Renal pelvis (tissue), 1 donor: ENCODE measurements at regions not wholly inside any gene's neighbourhood (a gene's known extent, or its start where the extent isn't known, plus 50 kb on each side); places are given as distances from the start of the nearest gene placed in this dataset.
A peak's percentile ranks its signal among the peaks of the same experiment; 100 is the strongest.

ENCODE experiments used
- DNase-seq: peaks from one replicate; pipeline ENCODE4 v3.0.0-alpha.2; 2013

DNA sequence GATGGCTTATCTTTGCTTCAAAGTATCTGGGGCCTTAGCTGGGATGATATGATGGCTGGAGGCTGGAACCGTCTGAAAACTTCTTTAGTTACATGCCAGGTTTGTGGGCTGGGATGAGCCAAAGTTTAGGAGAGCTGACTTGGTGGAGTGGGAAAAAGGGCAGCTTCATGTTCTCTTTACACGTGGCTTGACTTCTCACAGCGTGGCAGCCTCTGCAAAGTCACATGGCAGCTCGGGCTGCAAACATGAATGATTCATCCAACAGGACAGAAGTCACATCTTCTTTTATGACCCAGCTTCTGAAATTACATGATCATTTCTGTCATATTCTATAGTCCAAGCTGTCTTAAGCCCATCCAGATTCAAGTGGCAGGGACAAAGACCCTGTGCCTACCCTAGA, 176.0 kb downstream of the OLFM4 start:
- no peak for DNase-seq

DNA sequence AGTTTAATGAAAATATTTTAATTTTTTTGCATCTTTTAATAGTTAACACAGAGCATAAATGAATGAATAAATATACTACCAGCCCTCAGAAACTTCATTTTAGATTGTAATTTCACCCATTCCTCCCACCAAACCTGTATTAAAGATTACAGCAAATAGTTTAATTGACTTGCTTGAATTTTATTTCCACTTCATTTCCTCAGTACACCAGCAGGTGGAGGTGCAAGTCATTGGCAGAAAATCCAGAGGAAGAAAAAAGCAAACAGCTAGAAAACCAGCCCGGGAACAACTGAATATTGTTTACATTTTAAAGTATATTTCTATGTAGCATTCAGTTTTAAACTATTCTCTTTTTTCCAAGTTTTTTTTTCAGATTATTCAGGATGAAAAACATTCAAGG, 177.8 kb downstream of the OLFM4 start:
- no peak for DNase-seq

DNA sequence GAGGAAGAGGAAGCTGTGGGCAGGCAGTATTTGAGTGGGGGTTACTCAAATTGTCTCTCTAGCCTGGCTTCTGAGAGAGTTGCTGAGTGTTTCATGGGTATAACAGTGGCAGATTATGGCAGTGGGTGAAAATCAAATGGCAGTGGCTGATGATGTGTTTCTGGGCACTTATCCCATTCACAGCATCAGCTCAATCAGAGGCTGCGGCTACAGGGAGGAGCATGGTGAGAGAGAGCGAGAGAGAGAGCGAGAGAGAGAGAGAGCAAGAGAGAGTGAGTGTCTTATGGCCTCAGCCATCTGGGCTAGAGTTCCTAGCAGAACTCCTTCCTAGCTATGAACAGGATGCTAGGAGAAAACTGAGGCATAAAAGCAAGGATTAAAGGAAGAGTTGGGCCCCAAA, 178.9 kb downstream of the OLFM4 start:
- no peak for DNase-seq

DNA sequence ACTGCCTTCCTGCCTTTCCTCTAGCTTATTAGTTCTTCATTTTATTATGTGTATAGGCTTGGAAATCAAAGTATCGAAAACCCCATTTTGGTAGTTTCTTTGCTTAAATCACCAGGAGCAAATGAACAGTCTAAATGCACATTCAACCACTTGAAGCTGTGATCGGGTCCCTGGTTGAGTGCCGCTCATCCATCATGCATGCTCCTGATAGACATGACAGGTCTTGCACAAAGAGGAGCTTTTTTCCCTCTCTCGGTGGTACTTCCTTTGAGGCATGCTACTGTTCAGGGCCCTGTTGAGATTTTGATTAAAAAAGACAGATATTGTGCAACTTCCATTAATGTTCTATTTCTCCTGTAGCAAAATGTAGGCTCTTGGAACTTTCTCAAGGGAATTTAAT, 185.8 kb downstream of the OLFM4 start:
- DNase-seq, result no peak

DNA sequence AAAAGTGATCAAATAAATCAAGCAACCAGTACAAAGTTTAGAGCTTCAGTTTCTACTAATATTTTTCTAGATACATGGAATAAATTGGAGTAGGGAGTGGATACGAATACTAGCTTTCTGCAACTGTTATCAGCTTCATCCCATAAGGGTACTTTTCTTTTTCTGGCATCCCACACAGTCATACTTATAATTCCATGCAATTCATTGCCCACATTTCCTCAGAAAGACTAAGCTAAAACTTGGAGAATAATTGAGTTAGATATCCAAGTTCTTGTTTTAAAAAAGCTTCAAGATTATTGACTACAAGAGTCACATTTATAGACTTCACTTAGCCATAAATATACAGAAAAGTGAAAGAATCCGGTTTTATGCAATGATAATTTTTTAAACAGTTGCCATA, 186.9 kb downstream of the OLFM4 start:
- DNase-seq, result no peak

DNA sequence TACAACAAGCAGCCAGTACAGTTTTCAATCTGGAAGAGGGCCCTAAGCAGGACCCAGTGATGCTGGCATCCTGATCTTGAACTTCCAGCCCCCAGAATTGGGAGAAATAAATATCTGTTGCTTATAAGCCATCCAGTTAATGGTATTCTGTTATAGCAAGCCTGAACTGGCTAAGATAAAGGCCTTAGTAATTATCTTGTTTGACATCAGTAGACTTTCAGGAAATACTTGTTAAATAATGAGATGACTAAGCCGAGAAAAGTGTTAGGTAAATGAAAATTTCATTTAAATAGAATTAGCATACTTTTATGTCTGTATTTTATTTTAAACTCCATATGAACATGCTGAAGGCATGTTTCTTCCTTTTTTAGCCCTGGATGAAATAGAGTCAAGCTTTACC, 188.2 kb downstream of the OLFM4 start:
- DNase-seq, result no peak

DNA sequence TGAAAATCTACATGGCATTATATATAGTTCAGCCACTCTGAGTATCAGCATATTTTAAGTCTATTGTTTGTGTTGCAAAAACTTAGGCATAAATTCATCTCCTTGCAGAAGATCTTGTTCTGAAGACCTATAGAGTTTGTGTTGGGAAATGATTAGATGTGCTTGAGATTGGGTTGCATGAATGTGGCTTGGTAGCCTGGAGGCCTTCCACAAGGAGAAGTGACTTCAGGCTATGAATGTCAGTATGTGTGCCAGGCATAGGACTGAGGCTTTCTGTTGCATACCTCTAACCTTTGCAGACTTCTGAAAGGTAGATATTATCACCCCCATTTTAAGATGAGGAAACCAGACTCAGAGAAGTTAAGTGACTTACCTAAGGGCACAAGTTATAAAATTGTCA, 188.6 kb downstream of the OLFM4 start:
- no peak for DNase-seq

DNA sequence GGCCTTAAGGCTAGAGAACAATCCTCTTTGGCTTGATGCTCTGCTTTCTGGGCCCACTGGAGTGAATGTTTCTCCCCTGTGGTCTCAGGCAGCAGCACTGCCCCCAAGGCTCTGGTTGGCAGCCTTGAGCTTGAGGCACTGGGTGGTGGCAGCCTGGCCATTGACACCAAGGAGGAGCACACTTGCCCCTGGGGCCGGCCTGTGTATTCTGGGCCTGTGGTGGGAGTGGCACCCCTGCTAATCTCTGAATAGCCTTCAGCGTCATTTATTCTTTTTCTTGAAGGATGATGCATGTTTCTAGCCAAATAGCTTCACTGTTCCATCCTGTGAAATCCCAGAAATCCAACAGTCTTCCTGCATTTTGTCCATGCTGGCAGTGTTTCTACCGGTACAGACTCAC, 191.4 kb downstream of the OLFM4 start:
- no peak for DNase-seq

DNA sequence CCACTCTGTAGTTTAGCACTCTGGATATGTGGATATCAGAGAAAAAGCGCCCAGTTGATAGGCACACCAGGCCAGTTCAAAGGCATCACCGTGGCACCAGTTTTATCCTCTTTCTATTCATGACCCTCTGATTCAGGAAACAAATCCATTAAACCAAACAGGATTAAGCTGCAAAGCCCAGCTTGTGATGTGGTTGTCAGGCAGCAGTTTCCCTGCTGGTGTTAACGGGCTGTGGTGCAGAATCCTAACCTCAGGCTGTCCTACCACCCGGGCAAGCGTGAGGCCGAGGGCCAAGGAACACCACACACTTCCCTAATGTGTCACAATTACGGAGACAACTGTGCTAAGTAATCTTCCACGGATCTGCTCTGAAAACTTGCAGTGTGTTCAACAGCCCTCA, 209.1 kb downstream of the OLFM4 start:
- no peak for DNase-seq

DNA sequence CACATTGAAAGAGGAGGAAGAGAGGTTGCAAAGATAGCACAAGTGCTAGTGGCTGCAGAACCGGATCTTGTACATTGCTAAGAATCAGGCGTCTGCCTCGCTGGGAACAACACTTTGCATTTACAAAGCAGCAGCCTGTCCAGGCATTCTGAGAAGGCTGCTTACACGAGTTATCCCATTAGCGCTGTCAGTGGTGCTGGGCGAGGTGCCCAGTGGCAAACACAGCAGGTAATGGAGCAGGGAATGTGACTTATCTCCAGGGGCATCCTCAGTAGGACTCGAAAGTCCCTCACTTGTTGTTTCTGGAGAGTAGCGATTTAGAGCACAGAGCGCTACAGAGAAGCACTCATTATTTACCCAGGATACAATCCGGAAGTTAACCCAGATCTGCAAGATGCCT, 209.6 kb downstream of the OLFM4 start:
- DNase-seq, result peak; percentile 26

DNA sequence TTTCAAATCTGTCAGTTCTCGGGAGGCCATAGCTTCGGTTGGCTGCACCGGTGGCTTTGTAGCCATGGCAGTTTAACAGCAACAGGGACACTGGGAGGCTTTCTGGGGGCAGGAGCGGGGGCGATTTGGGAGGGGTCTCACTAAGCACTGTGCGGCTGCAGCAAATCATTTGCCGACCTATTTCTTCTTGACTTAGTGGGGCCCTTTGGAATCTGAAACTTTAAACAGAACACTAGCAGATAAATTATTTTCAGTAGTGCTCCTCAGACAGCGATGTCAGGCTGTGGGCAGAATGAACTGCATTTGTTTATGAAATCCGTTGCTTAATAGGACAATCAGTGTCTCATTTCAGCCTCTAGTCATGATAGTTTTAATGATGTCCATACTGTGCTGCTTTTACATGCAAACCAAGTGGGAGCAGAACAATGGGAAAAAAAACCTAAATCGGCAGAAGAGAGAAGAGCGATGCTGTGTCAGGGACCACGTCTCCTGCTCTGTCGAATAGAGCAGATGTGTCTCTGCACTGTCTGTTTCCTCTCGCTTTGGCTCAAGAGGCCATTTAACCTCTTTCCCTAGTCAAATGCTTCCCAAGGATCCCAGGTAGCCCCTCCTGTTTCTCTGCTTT, 211.9 kb downstream of the OLFM4 start:
- DNase-seq, result peak; percentile 58

DNA sequence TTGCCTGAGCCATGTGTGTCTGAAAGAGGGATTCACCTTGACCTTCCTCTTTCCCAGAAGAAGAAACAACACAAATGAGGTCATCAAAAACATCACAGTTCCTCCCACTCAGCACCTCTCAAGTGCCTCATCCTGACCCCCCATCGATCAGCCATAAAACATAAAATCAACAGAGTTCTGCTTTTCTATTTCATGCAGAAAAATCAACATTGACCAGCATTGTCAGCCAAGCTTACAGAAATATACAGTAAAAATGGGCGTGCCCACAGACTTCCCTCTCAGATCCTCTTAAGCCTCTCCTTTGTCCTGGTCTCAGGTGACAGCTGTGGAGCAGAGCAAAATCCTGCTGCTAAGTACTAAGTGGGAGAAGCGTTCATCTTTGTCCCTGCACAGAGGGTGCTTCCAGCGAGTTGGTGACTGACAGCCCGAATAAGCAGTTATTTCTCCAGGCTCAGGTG, 213.3 kb downstream of the OLFM4 start:
- no peak for DNase-seq

DNA sequence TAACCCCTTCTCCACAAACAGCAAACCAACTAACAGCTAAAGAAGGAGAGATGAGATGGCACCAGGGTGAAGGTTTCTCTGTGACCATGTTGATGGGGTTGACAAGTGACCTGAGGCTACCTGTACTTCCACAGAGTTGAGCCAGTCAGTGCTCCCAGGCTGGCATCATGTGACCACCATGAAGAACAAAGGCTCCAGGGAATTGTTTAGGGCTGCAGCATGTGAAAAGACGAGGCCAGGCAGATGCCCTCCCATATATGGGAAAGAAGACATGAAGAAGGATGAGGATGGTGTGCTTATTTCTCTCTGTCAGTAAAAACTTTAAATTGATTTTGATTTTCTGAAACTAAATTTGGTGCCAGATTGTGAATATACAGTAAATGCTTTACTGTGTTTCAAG, 220.6 kb downstream of the OLFM4 start:
- DNase-seq, result no peak

DNA sequence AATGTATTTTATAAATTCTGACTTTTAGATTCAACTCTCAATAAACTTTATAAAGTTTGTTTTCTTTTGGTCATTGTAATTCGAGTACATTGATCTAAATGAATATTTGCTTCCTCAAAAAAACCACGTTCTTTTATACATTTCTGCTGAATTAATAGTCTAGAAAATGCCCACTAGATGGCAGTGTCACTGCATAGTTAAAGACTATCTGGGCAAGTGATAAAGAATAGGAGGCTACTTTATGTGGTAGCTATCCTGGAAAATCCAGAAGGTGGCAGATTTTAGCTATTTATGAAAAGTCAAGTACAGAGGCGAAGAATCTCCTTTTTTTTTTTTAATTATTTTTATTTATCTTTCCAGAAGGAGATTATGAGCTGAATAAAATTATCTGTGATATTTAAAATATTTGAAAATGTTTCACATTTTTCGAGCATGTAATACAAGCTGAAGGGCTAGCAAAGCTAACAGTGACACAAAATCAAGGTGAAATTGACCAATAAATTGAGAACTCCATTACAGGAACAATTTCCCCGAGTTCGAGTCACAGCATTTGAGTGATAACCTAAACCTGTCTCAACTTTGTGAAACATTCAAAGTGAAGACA, 221.8 kb downstream of the OLFM4 start:
- DNase-seq, result peak; percentile 79

DNA sequence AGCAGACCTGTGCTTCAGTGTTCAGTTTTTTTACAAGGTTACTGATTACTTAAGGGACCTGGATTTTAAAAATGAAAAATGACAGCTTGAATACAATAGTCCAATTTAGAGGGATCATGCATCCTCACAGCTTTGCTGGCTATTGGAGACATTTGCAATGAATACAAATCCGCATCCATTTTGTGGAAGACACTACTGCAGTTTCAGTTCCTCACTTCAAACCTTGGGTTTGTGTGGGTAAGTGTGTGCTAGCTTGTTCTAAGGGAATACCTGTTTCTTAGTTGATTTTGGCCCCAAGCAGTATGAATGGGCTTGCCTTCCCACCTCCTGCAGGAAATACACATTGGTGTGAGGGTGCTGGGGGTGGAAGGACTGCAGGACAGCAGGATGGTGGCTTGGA, 222.4 kb downstream of the OLFM4 start:
- no peak for DNase-seq

DNA sequence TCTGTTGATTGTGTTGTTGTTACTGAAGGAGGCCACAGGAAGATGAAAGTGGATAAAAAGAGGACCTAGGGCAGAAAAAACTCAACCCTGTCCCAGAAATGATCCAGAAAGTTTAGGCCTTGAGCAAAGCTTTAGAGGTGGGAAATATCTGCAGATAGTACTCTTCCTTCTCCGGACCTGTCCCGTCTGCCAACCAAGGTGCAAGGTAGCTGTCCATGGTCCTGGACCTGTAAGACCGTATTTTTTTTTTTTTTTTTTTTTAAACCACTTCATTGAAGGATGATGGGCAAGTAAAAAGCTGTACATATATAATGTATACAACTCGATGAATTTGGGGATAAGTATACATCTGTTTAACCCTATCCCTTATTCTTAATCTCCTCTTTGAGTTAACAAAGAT, 225.9 kb downstream of the OLFM4 start:
- DNase-seq, result no peak

DNA sequence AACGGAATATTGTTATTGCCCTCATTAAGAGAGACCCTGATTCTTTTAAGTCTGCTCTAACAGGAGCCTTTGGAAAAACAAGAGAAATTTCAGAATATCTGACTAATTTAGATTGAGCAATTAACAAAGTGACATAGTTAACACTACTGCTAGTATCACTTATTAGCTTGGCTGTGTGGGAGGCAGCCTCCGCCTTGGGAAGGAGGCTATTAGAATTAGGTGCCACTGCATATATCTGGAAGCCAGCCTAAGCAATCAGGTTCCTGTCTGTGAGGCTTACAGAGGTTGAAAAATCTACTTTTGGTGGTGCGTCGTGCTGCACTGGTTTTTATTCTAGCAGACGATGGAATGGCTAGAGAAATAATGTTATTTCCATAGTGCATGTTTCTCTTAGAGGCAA, 227.2 kb downstream of the OLFM4 start:
- no peak for DNase-seq

DNA sequence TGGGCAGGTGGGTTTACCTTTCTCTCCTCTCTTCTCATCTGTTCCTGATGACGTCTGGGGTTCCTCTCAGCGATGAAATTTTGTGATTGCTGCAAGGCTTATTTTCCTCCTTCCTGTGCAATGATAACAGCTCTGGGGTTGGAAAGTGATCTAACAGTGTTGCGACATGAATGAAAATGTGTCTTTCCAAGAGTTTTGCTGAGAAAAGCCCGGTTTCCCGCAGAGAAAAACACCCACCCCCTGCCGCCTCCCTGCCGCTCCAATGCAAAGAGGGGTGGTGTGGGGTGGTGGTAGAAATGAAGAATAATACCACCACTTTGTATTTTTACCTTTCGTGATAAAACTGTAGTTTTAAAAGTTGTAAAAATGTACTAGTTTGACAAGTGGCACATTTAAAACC, 232.0 kb downstream of the OLFM4 start:
- DNase-seq, result no peak

DNA sequence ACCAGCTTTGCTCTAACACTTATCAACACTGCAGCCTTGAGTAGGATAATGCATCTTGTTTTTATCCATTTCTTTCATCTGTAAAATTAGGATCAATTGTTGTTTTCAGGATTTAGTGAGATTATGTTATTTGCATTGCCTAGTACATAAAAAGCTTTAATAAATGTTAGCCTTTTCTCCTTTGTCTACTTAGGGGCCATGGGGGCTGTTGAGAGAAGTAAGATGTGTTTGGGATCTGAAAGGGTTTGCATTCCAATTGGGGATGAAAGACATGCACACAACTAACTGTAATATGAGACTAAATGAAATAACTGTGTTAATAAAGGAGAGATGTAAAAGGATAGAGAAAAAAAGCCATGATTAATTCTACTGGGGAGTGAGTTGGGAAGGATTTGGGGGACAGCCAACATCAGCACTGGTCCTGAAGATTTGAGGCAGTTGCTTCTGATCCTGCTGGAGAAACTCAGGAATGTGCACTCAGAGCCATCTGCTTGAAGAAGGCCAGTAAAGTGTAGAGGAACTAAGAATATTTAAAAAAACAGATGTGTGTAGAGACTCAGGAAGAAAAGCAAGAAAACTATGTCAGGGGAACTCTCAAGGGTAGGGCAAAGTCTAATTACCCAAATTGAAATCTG, 236.3 kb downstream of the OLFM4 start:
- no peak for DNase-seq

DNA sequence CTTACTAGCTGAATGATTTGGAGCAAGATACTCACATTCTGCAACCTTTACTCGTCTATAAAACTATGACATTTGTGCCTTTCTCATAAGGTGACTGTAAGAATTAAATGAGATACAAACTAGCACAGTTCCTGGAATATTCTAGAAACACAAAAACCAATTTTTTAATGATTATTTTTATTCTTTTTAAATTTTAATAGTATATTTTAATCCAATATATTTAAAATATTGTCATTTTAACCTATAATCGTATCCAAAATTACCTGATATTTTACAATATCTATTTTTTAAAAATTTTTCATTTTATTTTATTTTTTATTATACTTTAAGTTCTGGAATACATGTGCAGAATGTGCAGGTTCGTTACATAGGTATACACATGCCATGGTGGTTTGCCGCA, 238.1 kb downstream of the OLFM4 start:
- no peak for DNase-seq

DNA sequence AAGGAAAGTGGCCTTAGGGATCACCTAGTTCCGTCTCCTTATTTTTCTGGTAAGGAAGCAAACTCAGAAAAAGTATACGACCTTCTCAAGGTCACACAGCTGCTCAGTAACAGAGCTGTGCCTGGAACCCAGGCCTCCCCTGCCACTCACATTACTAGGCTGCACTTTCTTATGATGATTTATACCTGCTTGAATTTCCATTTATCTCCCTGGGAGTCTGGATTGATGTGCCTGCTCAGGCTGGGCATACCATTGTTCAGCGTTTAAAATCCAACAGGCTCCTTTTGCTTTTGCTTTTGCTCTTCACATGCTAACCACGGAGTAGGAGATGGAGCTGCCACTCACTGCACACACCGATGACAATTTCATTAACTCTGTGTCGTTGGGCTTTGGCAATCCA, 241.0 kb downstream of the OLFM4 start:
- DNase-seq, result no peak

DNA sequence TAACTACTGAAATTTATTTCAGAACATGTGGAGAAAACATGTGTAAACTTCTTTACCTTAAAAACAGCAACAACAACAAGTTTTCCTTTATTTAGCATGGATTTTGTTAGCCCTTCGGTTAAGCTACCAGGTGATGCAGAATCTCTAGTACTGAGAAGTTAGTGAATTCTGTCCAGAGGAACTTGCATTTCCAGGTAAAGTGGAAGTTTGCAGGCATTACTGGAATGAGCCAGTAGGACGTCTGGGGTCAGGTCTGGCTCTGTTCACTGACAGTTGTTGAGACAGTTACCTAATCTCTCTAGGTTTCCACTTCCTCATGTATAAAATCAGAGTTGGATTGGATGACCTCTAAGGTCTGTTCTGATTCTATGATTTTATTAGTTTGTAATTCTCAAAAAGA, 244.3 kb downstream of the OLFM4 start:
- no peak for DNase-seq

DNA sequence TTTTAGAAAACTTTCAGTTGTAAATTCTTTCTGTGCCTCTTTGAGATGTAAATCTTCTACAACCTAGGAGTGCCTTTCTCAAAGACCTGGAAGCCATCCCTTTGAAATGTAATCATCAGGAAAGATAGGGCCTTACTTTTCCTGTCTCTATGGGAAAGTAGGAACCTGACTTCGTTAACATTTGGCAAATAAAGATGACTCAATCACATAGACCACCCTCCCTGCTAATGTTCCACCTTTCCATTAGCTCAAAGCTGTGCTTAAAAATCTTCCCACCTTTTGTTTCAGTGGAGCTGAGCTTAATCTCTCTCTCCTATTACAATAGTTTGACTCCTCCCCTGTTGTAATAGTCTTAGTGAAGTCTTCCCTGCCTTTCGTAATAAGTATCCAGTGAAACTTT, 247.7 kb downstream of the OLFM4 start:
- no peak for DNase-seq

DNA sequence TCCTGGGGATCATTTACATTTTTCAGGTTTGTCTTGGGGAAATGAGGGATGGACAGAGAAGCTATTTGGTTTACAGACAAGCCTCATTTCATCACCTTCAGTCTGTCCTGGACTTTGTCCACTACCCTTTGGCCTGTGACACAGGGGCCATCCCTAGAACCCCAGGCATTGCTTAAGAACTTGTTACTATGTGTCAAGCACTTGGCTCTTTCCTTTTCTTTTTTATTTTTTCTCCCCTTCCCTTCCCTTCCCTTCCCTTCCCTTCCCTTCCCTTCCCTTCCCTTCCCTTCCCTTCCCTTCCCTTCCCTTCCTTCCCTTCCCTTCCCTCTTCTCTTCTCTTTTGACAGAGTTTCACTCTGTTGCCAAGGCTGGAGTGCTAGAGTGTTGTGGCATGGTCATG, 253.1 kb downstream of the OLFM4 start:
- no peak for DNase-seq
